ENCODE measurements at regions not wholly inside any gene's neighbourhood (a gene's known extent, or its start where the extent isn't known, plus 50 kb on each side); places are given as distances from the start of the nearest gene placed in this dataset.
"Not testable (repeated sequence)": the region's sequence is repeated elsewhere in the genome, so short reads cannot be mapped to it uniquely, and the experiment has no call there.

- DNase-seq; H3K9me3 ChIP-seq; intact Hi-C loops (cut with DNase I; ENCODE audit: low total_unique reads); H3K36me3 ChIP-seq; H3K27me3 ChIP-seq; H3K4me3 ChIP-seq; H3K27ac ChIP-seq; H3K4me1 ChIP-seq: not testable (repeated sequence)
- WGBS, 5 donors, result 40 to 66% (median 55%) methylated on average over 5 to 6 of the region's 6 CpGs
Observed at GRCh38 chr7:150096213-150096994, 222.6 kb downstream of the ATP6V0E2 start.

- intact Hi-C loops (cut with DNase I; ENCODE audit: low total_unique reads); H3K27ac ChIP-seq; H3K4me1 ChIP-seq; H3K27me3 ChIP-seq; DNase-seq; H3K4me3 ChIP-seq; H3K9me3 ChIP-seq; H3K36me3 ChIP-seq: not testable (repeated sequence)
- 75 to 90% (median 83%) methylated on average over 6 to 7 of the region's 7 CpGs for WGBS, 5 donors
Observed at GRCh38 chr7:150098592-150098991, 224.6 kb upstream of the LRRC61 start.

- WGBS, 5 donors, result 33 to 74% (median 63%) methylated on average over 1 to 7 of the region's 7 CpGs
- H3K36me3 ChIP-seq; H3K9me3 ChIP-seq; H3K4me3 ChIP-seq; DNase-seq; H3K4me1 ChIP-seq; H3K27ac ChIP-seq; H3K27me3 ChIP-seq; intact Hi-C loops (cut with DNase I; ENCODE audit: low total_unique reads): not testable (repeated sequence)
Observed at GRCh38 chr7:150101282-150101681, 221.9 kb upstream of the LRRC61 start.

GRCh38 chr7:150107283-150107682, 215.9 kb upstream of the LRRC61 start:
- intact Hi-C loops (cut with DNase I; ENCODE audit: low total_unique reads), result not testable (repeated sequence)
- WGBS, 5 donors, result 88 to 94% (median 92%) methylated on average over 1 of the region's 1 CpG

GRCh38 chr7:150110375-150110820, 212.8 kb upstream of the LRRC61 start:
- WGBS, 5 donors, result 42 to 63% (median 53%) methylated on average over 1 to 4 of the region's 5 CpGs; no CpG with 5 or more reads in 1 of the 5 donors
- H3K4me3 ChIP-seq; H3K9me3 ChIP-seq; DNase-seq; H3K36me3 ChIP-seq; H3K4me1 ChIP-seq; H3K27ac ChIP-seq; intact Hi-C loops (cut with DNase I; ENCODE audit: low total_unique reads); H3K27me3 ChIP-seq: not testable (repeated sequence)

More at GRCh38 chr7:150107283-150107682, 215.9 kb upstream of the LRRC61 start:
- H3K27me3 ChIP-seq, H3K4me1 ChIP-seq, H3K36me3 ChIP-seq, H3K27ac ChIP-seq, DNase-seq, H3K9me3 ChIP-seq, H3K4me3 ChIP-seq: not testable (repeated sequence)

GRCh38 chr7:150110882-150111281, 212.3 kb upstream of the LRRC61 start:
- H3K4me3 ChIP-seq; H3K27me3 ChIP-seq; intact Hi-C loops (cut with DNase I; ENCODE audit: low total_unique reads); H3K36me3 ChIP-seq; DNase-seq; H3K27ac ChIP-seq; H3K9me3 ChIP-seq; H3K4me1 ChIP-seq: not testable (repeated sequence)
- 42 to 70% (median 55%) methylated on average over 4 to 8 of the region's 8 CpGs for WGBS, 5 donors

GRCh38 chr7:150111373-150112139, 211.6 kb upstream of the LRRC61 start:
- H3K27me3 ChIP-seq; H3K4me3 ChIP-seq; H3K36me3 ChIP-seq; H3K4me1 ChIP-seq; H3K27ac ChIP-seq; intact Hi-C loops (cut with DNase I; ENCODE audit: low total_unique reads); H3K9me3 ChIP-seq: not testable (repeated sequence)
- DNase-seq, result peak in 1 of 2 donors; percentile 28
- WGBS, 5 donors, result 38 to 54% (median 43%) methylated on average over 16 to 30 of the region's 33 CpGs

GRCh38 chr7:150113301-150113700, 209.9 kb upstream of the LRRC61 start:
- H3K27me3 ChIP-seq; intact Hi-C loops (cut with DNase I; ENCODE audit: low total_unique reads); DNase-seq; H3K36me3 ChIP-seq; H3K4me3 ChIP-seq; H3K27ac ChIP-seq; H3K9me3 ChIP-seq; H3K4me1 ChIP-seq: not testable (repeated sequence)
- WGBS, 5 donors, result 56 to 78% (median 71%) methylated on average over 2 of the region's 2 CpGs

- DNase-seq; intact Hi-C loops (cut with DNase I; ENCODE audit: low total_unique reads); H3K4me1 ChIP-seq; H3K4me3 ChIP-seq; H3K27ac ChIP-seq; H3K36me3 ChIP-seq; H3K9me3 ChIP-seq; H3K27me3 ChIP-seq: not testable (repeated sequence)
- WGBS, 5 donors, result 70 to 82% (median 73%) methylated on average over 3 of the region's 3 CpGs
Observed at GRCh38 chr7:150114591-150114990, 208.6 kb upstream of the LRRC61 start.

GRCh38 chr7:150119966-150120365, 203.2 kb upstream of the LRRC61 start:
- intact Hi-C loops (cut with DNase I; ENCODE audit: low total_unique reads), result not testable (repeated sequence)

GRCh38 chr7:150125831-150126230, 197.3 kb upstream of the LRRC61 start:
- H3K9me3 ChIP-seq; intact Hi-C loops (cut with DNase I; ENCODE audit: low total_unique reads); H3K36me3 ChIP-seq; H3K4me1 ChIP-seq; H3K27ac ChIP-seq; H3K4me3 ChIP-seq; H3K27me3 ChIP-seq: not testable (repeated sequence)
- DNase-seq, result peak in 1 of 2 donors; percentile 13
- 47 to 60% (median 52%) methylated on average over 8 of the region's 8 CpGs for WGBS, 5 donors

More at GRCh38 chr7:150119966-150120365, 203.2 kb upstream of the LRRC61 start:
- H3K4me1 ChIP-seq, H3K36me3 ChIP-seq, H3K27ac ChIP-seq, H3K9me3 ChIP-seq, H3K27me3 ChIP-seq, DNase-seq, H3K4me3 ChIP-seq: not testable (repeated sequence)
- WGBS, 5 donors, result 20 to 48% (median 29%) methylated on average over 1 of the region's 1 CpG

- H3K4me1 ChIP-seq; H3K27ac ChIP-seq; H3K27me3 ChIP-seq; H3K36me3 ChIP-seq; H3K4me3 ChIP-seq; H3K9me3 ChIP-seq; intact Hi-C loops (cut with DNase I; ENCODE audit: low total_unique reads): not testable (repeated sequence)
- peak in 1 of 2 donors; percentile 27 for DNase-seq
- 50 to 81% (median 62%) methylated on average over 7 of the region's 7 CpGs for WGBS, 5 donors
Observed at GRCh38 chr7:150134451-150134850, 188.7 kb upstream of the LRRC61 start.

All from stomach (tissue), 8 donors.